Nephron (organoid): ENCODE measurements at regions not wholly inside any gene's neighbourhood (a gene's known extent, or its start where the extent isn't known, plus 50 kb on each side); places are given as distances from the start of the nearest gene placed in this dataset.

Experiments
- H3K27ac Mint-ChIP-seq, 3 experiments: 2 replicates each; pipeline ENCODE4 v1.8.0; 2020; ENCODE audit warnings: mixed read lengths in 3 of 3, mild to moderate bottlenecking in 2 of 3, moderate library complexity in 1 of 3
- H3K27me3 Mint-ChIP-seq: 2 replicates; pipeline ENCODE4 v1.8.0; 2021; ENCODE audit warnings: low read depth, mild to moderate bottlenecking, moderate library complexity, mixed read lengths
- H3K36me3 Mint-ChIP-seq: 2 replicates; pipeline ENCODE4 v1.8.0; 2020; ENCODE audit warnings: low read depth, mixed read lengths
- H3K4me1 Mint-ChIP-seq: 2 replicates; pipeline ENCODE4 v1.8.0; 2020; ENCODE audit warnings: mixed read lengths
- H3K4me3 Mint-ChIP-seq, 3 experiments: 2 replicates each; pipeline ENCODE4 v1.8.0; 2020; ENCODE audit warnings: mild to moderate bottlenecking in 3 of 3, mixed read lengths in 3 of 3, moderate library complexity in 2 of 3
- H3K9me3 Mint-ChIP-seq: 2 replicates; pipeline ENCODE4 v1.8.0; 2020; ENCODE audit warnings: mixed read lengths
- TF ChIP-seq, protein P1 (sequence below), 3 experiments: fragments of 200-600 bp; sonication (generic); IDR thresholded peaks; one replicate each; pipeline ENCODE4 v1.5.0; 2021; ENCODE audit warnings: antibody characterized with exemption in 3 of 3; ENCODE audit not compliant: unreplicated experiment in 3 of 3

- TF ChIP-seq, protein P1, sequence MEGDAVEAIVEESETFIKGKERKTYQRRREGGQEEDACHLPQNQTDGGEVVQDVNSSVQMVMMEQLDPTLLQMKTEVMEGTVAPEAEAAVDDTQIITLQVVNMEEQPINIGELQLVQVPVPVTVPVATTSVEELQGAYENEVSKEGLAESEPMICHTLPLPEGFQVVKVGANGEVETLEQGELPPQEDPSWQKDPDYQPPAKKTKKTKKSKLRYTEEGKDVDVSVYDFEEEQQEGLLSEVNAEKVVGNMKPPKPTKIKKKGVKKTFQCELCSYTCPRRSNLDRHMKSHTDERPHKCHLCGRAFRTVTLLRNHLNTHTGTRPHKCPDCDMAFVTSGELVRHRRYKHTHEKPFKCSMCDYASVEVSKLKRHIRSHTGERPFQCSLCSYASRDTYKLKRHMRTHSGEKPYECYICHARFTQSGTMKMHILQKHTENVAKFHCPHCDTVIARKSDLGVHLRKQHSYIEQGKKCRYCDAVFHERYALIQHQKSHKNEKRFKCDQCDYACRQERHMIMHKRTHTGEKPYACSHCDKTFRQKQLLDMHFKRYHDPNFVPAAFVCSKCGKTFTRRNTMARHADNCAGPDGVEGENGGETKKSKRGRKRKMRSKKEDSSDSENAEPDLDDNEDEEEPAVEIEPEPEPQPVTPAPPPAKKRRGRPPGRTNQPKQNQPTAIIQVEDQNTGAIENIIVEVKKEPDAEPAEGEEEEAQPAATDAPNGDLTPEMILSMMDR (IDR thresholded peaks at IDR 0.05; ENCODE audit: unreplicated experiment in 3 of 3): no peak
- peaks cover 35% of the 10 kb centered on the region for H3K27me3 Mint-ChIP-seq
- H3K36me3 Mint-ChIP-seq: no peaks in the 10 kb centered on the region
- H3K4me3 Mint-ChIP-seq: no peak overlapping the region
- H3K9me3 Mint-ChIP-seq: no peaks in the 10 kb centered on the region
- peaks cover 35% of the 10 kb centered on the region for H3K4me1 Mint-ChIP-seq
- no peak overlapping the region for H3K27ac Mint-ChIP-seq
Measured at GRCh38 chr5:171637811-171638210, 147.8 kb upstream of the SMIM23 start.

DNA sequence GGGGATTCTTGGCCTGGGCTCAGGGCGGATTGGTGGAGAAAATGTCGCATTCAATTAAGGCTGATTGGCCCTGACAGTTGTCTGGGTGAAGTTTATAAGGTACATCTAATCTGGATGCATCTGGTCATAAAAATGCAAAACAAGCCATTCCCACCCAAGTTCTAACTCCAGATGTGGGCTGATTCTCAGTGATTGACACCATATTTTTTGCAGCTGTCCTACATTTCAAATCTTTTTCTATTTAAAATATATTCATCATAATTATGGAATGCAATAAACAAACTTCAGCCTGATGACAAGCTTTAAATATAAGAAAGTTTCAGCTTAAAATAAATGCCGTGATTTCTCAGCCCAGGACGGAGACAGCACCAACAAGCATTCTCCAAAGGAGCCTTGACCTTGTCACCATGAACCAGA is 146.4 kb upstream of the SMIM23 start:
- H3K36me3 Mint-ChIP-seq: no peaks in the 10 kb centered on the region
- H3K4me1 Mint-ChIP-seq: peaks cover 44% of the 10 kb centered on the region
- no peaks in the 10 kb centered on the region for H3K9me3 Mint-ChIP-seq
- no peak overlapping the region for H3K27ac Mint-ChIP-seq
- H3K4me3 Mint-ChIP-seq: no peak overlapping the region
- H3K27me3 Mint-ChIP-seq: peaks cover 36% of the 10 kb centered on the region
- TF ChIP-seq, protein P1 (IDR thresholded peaks at IDR 0.05; ENCODE audit: unreplicated experiment in 3 of 3): no peak

GRCh38 chr5:171639966-171640365 is 145.7 kb upstream of the SMIM23 start:
- Mint-ChIP-seq H3K9me3 (no peaks in the 10 kb centered on the region), H3K27me3 (peaks cover 36% of the 10 kb centered on the region), H3K27ac (no peak overlapping the region), H3K4me1 (peaks cover 45% of the 10 kb centered on the region), H3K36me3 (no peaks in the 10 kb centered on the region), H3K4me3 (no peak overlapping the region)
- TF ChIP-seq, protein P1 (IDR thresholded peaks at IDR 0.05; ENCODE audit: unreplicated experiment in 3 of 3): no peak

DNA sequence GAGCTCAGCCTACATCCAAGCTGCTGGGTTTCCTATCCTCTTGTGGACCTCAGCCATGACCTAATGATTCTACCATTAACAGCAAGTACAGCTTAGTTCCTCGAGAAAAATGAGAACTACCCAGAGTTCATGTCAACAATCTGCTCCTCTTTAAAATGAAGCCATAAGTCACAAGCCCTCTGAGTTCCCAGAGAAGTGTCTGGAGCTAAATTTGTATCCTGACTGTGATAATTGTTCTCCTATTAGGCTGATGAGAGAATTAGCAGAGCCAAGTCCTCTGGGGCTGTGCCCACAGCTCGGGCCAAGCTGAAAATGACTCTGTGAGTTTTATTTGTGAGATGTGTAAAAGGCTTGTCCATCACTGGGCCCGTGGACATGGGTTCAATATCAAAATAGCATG is 145.1 kb upstream of the SMIM23 start:
- peaks cover 31% of the 10 kb centered on the region for H3K27me3 Mint-ChIP-seq
- H3K27ac Mint-ChIP-seq: no peak overlapping the region
- TF ChIP-seq, protein P1 (IDR thresholded peaks at IDR 0.05; ENCODE audit: unreplicated experiment in 3 of 3): no peak
- H3K36me3 Mint-ChIP-seq: no peaks in the 10 kb centered on the region
- peaks cover 45% of the 10 kb centered on the region for H3K4me1 Mint-ChIP-seq
- no peak overlapping the region for H3K4me3 Mint-ChIP-seq
- H3K9me3 Mint-ChIP-seq: no peaks in the 10 kb centered on the region

- Mint-ChIP-seq H3K4me1 (peaks cover 56% of the 10 kb centered on the region), H3K36me3 (no peaks in the 10 kb centered on the region), H3K27me3 (peaks cover 30% of the 10 kb centered on the region), H3K9me3 (no peaks in the 10 kb centered on the region), H3K4me3 (no peak overlapping the region), H3K27ac (peak overlapping the region in 1 of 3 experiments; percentile 34)
- TF ChIP-seq, protein P1 (IDR thresholded peaks at IDR 0.05; ENCODE audit: unreplicated experiment in 3 of 3): no peak
Measured at GRCh38 chr5:171641891-171642290, 143.7 kb upstream of the SMIM23 start.

- Mint-ChIP-seq H3K27ac (no peak overlapping the region), H3K9me3 (no peaks in the 10 kb centered on the region), H3K36me3 (no peaks in the 10 kb centered on the region), H3K27me3 (peaks cover 35% of the 10 kb centered on the region), H3K4me3 (no peak overlapping the region), H3K4me1 (peaks cover 63% of the 10 kb centered on the region)
- TF ChIP-seq, protein P1 (IDR thresholded peaks at IDR 0.05; ENCODE audit: unreplicated experiment in 3 of 3): no peak
Measured at GRCh38 chr5:171642894-171643293, 142.7 kb upstream of the SMIM23 start.
